NT2/D1 (cell line): ENCODE measurements at regions not wholly inside any gene's neighbourhood (a gene's known extent, or its start where the extent isn't known, plus 50 kb on each side); places are given as distances from the start of the nearest gene placed in this dataset.

Source experiments
- DNase-seq: peaks from one replicate; pipeline ENCODE4 v3.0.0-alpha.2; 2011; ENCODE audit warnings: low read depth, low spot score
- H3K27me3 ChIP-seq: 2 replicates; pipeline ENCODE4 v1.6.0; 2011; ENCODE audit warnings: mild to moderate bottlenecking; ENCODE audit not compliant: insufficient read length, insufficient read depth
- H3K36me3 ChIP-seq: 2 replicates; pipeline ENCODE4 v1.6.1; 2011; ENCODE audit warnings: mild to moderate bottlenecking, low read length, mixed read lengths; ENCODE audit not compliant: insufficient read depth, insufficient read length
- H3K4me1 ChIP-seq: 2 replicates; pipeline ENCODE4 v1.5.1; 2011; ENCODE audit not compliant: insufficient read depth, insufficient read length
- H3K4me3 ChIP-seq: 2 replicates; pipeline ENCODE4 v1.5.1; 2011; ENCODE audit warnings: low read depth; ENCODE audit not compliant: insufficient read length
- H3K9ac ChIP-seq: 2 replicates; pipeline ENCODE4 v1.6.0; 2011; ENCODE audit warnings: low read depth; ENCODE audit not compliant: insufficient read length
- H3K9me3 ChIP-seq: 2 replicates; pipeline ENCODE4 v1.5.1; 2011; ENCODE audit warnings: mild to moderate bottlenecking, low read length; ENCODE audit not compliant: insufficient read depth
- SUZ12 ChIP-seq: IDR thresholded peaks from 2 replicates; pipeline ENCODE4 v1.6.1; 2011; ENCODE audit not compliant: insufficient read length, insufficient read depth; ENCODE audit errors: extremely low read depth
- YY1 ChIP-seq: IDR thresholded peaks from 2 replicates; pipeline ENCODE4 v1.6.1; 2011; ENCODE audit not compliant: insufficient read length, insufficient read depth
- ZNF274 ChIP-seq: IDR thresholded peaks from 2 replicates; pipeline ENCODE4 v1.6.1; 2011; ENCODE audit warnings: mild to moderate bottlenecking, low read depth, low read length

DNA sequence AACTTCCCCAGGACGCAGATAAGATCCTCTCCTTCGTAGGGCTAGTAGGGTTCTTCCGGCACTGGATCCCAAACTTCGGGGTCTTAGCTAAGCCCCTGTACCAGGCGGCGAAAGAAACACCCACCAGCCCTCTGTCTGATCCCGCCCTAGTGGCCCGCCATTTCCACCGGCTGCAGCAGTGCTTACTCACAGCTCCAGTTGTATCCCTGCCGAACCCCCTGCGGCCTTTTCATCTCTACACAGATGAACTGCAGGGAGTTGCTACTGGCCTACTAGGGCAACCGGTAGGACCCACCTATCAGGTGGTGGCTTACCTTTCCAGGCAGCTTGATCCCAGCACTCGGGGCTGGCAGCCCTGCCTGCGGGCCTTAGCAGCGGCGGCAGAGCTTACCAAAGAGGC lies 961.2 kb downstream of the RPA4 start:
- TF ChIP-seq SUZ12 (no peak), ZNF274 (no peak), YY1 (no peak)
- Histone ChIP-seq H3K9me3 (peaks cover 21% of the 10 kb centered on the region; the same call in 1 of the 2 replicates), H3K36me3 (no peaks in the 10 kb centered on the region), H3K4me1 (no peaks in the 10 kb centered on the region), H3K9ac (no peak overlapping the region), H3K27me3 (no peaks in the 10 kb centered on the region), H3K4me3 (no peak overlapping the region)
- DNase-seq: no peak

- Histone ChIP-seq H3K4me3 (no peak overlapping the region), H3K36me3 (no peaks in the 10 kb centered on the region), H3K27me3 (no peaks in the 10 kb centered on the region), H3K9ac (no peak overlapping the region), H3K9me3 (peaks cover 21% of the 10 kb centered on the region; the same call in 1 of the 2 replicates), H3K4me1 (no peaks in the 10 kb centered on the region)
- no peak for DNase-seq
- TF ChIP-seq SUZ12 (no peak), ZNF274 (no peak), YY1 (no peak)
These were observed 961.7 kb downstream of the RPA4 start for GRCh38 chrX:97845451-97845850.

DNA sequence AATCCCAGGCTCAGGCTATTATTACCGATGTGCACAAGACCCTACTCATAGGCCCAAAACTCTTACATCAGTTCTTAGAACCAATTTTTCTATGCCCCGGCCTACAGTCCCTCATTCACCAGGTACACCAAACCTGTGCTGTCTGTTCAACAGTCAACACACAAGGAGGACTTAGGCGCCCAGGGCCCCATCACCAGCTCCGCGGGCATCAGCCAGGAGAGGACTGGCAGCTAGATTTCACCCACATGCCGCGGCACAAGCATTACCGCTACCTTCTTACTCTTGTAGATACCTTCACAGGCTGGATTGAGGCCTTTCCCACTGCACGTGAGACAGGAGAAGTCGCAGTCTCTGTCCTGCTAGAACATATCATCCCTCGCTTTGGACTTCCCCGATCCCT lies 962.5 kb downstream of the RPA4 start:
- DNase-seq: no peak
- H3K27me3 ChIP-seq: no peaks in the 10 kb centered on the region
- peaks cover 21% of the 10 kb centered on the region; the same call in 1 of the 2 replicates for H3K9me3 ChIP-seq
- no peak overlapping the region for H3K9ac ChIP-seq
- H3K4me3 ChIP-seq: no peak overlapping the region
- TF ChIP-seq YY1 (no peak), ZNF274 (no peak), SUZ12 (no peak)
- no peaks in the 10 kb centered on the region for H3K36me3 ChIP-seq
- no peaks in the 10 kb centered on the region for H3K4me1 ChIP-seq

DNA sequence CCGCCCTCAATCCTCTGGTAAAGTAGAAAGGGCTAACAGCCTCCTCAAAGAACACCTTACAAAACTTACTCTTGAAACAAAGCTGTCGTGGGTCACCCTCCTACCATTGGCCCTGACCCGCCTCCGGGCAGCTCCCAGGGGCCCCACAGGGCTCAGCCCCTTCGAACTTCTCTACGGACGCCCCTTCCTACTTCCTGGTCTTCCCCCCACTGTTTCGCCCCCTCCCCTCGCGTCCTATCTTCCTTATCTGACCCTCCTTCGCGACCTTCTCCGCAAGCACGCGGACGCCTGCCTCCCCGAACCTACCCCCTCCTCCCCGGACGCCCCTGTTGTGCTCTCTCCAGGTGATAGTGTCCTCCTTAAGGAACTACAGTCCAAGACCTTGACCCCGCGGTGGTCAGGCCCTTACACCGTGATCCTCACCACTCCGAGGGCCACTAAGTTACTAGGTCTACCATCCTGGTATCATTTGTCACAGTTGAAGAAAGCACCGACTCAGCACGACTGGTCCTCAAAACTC lies 963.1 kb downstream of the RPA4 start:
- Histone ChIP-seq H3K4me3 (no peak overlapping the region), H3K27me3 (no peaks in the 10 kb centered on the region), H3K9ac (no peak overlapping the region), H3K4me1 (no peaks in the 10 kb centered on the region), H3K9me3 (peaks cover 19% of the 10 kb centered on the region; the same call in 1 of the 2 replicates), H3K36me3 (no peaks in the 10 kb centered on the region)
- no peak for DNase-seq
- TF ChIP-seq SUZ12 (no peak), YY1 (no peak), ZNF274 (no peak)

- no peak overlapping the region for H3K9ac ChIP-seq
- H3K36me3 ChIP-seq: no peaks in the 10 kb centered on the region
- TF ChIP-seq ZNF274 (no peak), YY1 (no peak), SUZ12 (no peak)
- no peak for DNase-seq
- H3K4me1 ChIP-seq: no peaks in the 10 kb centered on the region
- H3K9me3 ChIP-seq: peaks cover 10% of the 10 kb centered on the region; the same call in 1 of the 2 replicates
- H3K27me3 ChIP-seq: no peaks in the 10 kb centered on the region
- no peak overlapping the region for H3K4me3 ChIP-seq
These were observed 964.4 kb downstream of the RPA4 start for GRCh38 chrX:97847885-97848679.

GRCh38 chrX:97849951-97850350 lies 966.2 kb downstream of the RPA4 start:
- Histone ChIP-seq H3K9ac (no peak overlapping the region), H3K9me3 (peaks cover under 1% of the 10 kb centered on the region; the same call in 1 of the 2 replicates), H3K36me3 (no peaks in the 10 kb centered on the region), H3K4me3 (no peak overlapping the region), H3K27me3 (no peaks in the 10 kb centered on the region), H3K4me1 (no peaks in the 10 kb centered on the region)
- DNase-seq: no peak
- TF ChIP-seq ZNF274 (no peak), YY1 (no peak), SUZ12 (no peak)

GRCh38 chrX:97850911-97851310 lies 967.2 kb downstream of the RPA4 start:
- Histone ChIP-seq H3K36me3 (no peaks in the 10 kb centered on the region), H3K9ac (no peak overlapping the region), H3K4me3 (no peak overlapping the region), H3K27me3 (no peaks in the 10 kb centered on the region), H3K9me3 (no peaks in the 10 kb centered on the region; the same call in 1 of the 2 replicates), H3K4me1 (no peaks in the 10 kb centered on the region)
- no peak for DNase-seq
- no peak for TF ChIP-seq YY1
